ENCODE measurements at regions not wholly inside any gene's neighbourhood (a gene's known extent, or its start where the extent isn't known, plus 50 kb on each side); places are given as distances from the start of the nearest gene placed in this dataset.

DNA sequence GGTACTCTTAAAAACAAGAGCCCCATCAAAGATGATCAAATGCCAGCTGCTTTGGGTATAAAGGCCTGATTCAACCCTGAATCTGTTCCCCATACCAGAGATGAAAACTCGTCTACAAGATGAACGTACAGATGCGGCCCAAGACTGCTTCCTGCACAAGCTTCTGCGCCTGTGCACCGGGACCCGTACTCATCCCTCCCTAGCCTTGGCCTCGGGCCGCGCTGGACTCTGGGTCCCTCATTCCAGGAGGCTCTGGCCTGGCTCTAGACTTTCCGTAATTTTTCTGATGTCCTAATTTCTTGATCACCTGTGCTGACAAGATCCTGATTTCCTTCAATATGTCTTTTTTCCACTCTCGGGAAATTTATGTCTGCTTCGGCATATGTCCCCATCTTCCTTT lies 612.3 kb downstream of the BNC2 start:
- in situ Hi-C loops (cut with MboI; ENCODE audit: low pct_unique_long_range_greater_than_20kb in 2 of 9, low sequenced_read_pairs in 9 of 9, unreplicated experiment in 9 of 9), result no loop called here
- H3K4me3 ChIP-seq, result no peak overlapping the region
- H3K27ac ChIP-seq, result no peak overlapping the region
- no peak for ATAC-seq (replicated peaks in 6 of 8)
- WGBS, 10 experiments, result 86 to 100% (median 100%) methylated on average over 2 to 11 of the region's 12 CpGs; no CpG with 5 or more reads in 1 of the 10 experiments
- peaks cover 4% of the 10 kb centered on the region in 2 donors for H3K4me1 ChIP-seq (replicated peaks in 1 of 2)

GRCh38 chr9:16258708-16259107 lies 611.8 kb downstream of the BNC2 start:
- in situ Hi-C loops (cut with MboI; ENCODE audit: low pct_unique_long_range_greater_than_20kb in 2 of 9, low sequenced_read_pairs in 9 of 9, unreplicated experiment in 9 of 9), result no loop called here
- no peak for ATAC-seq (replicated peaks in 6 of 8)

DNA sequence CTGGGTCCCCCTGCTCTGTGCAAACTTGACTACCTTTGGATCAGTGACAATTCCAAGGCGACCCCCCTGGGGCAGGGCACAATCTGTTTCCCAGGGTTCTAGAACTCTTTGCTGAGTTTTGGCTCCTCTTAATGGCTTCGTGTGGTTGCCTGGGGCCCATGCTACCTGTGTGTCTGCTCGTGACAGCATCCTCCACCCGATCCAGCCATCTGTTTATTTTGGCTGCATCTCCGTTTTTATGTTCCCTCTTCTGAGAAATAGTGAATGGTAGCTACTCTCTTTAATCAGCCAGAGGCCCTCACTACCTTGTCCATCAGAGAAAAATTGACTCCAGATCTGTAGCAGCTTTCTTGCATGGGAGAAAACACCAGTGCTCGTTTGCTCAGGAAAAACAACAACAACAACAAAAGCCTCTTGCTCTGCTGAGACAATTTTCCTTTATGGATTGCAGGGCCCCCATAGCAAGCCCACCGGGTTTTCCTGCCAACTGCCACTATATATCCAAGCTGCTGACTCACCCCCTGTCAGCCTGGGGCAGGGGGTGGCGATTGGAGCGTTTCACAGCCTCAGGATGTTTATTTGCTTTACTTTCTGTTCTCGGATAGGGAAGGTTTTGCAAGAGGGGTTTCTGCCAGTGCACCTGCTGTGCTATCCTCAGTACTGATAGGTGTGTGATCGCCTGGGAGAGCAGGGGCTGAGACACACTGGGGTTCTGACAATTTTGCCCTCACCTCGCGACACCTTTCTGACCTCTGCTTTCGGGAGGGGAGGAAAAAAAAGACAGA lies 607.8 kb downstream of the BNC2 start:
- in situ Hi-C loops (cut with MboI; ENCODE audit: low pct_unique_long_range_greater_than_20kb in 2 of 9, low sequenced_read_pairs in 9 of 9, unreplicated experiment in 9 of 9), result no loop called here
- Histone ChIP-seq H3K4me1 (replicated peaks in 1 of 2) (peaks cover 0 to 4% of the 10 kb centered on the region in 2 donors), H3K4me3 (no peak overlapping the region), H3K27ac (no peak overlapping the region)
- peak in 3 of 8 experiments; percentile 20 to 69 (median 47) for ATAC-seq (replicated peaks in 6 of 8)
- WGBS, 10 experiments, result 47 to 86% (median 59%) methylated on average over 3 to 12 of the region's 14 CpGs; no CpG with 5 or more reads in 2 of the 10 experiments

More at GRCh38 chr9:16258708-16259107, 611.8 kb downstream of the BNC2 start:
- 85 to 100% (median 91%) methylated on average over 5 to 8 of the region's 8 CpGs for WGBS, 10 experiments
- Histone ChIP-seq H3K4me1 (replicated peaks in 1 of 2) (peaks cover 0 to 4% of the 10 kb centered on the region in 2 donors), H3K4me3 (no peak overlapping the region), H3K27ac (no peak overlapping the region)

- Histone ChIP-seq H3K27ac (no peak overlapping the region), H3K4me3 (no peak overlapping the region), H3K4me1 (replicated peaks in 1 of 2) (peaks cover 2 to 17% of the 10 kb centered on the region in 2 donors)
- 80 to 100% (median 88%) methylated on average over 1 to 4 of the region's 5 CpGs; no CpG with 5 or more reads in 4 of the 10 experiments for WGBS, 10 experiments
- peak in 4 of 8 experiments; percentile 22 to 68 (median 43) for ATAC-seq (replicated peaks in 6 of 8)
- in situ Hi-C loops (cut with MboI; ENCODE audit: low pct_unique_long_range_greater_than_20kb in 2 of 9, low sequenced_read_pairs in 9 of 9, unreplicated experiment in 9 of 9), result no loop called here
Observed at GRCh38 chr9:16265688-16266087, 604.8 kb downstream of the BNC2 start.

DNA sequence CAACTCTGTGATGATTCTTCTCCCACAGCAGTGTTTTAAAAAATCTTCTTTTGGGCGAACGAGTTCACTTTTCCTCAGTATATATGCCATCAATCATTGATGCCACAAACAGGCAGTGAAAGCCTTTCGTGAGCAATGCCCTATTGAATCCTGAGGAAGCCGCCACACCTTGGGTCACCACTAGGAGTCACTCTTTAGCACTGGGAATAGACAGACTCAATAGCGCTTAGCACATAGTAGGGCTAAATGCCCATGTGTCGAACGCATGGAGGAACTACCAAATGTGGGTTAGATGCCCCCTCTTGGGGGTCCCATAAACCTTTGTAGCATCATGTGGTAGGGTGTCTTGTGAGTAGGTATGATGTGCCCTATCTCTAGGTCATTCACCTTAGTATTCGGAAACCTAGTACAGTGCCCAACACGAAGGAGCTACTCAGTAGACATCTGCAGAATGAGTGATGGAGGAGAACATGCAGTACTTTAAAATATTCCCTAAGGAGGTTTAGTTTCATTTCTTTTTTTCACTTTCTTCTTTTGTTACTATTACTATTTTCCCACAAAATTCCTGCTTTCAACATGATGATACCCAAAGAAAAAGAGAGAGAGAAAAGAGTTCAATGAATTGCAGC lies 603.7 kb downstream of the BNC2 start:
- peaks cover 2 to 17% of the 10 kb centered on the region in 2 donors for H3K4me1 ChIP-seq (replicated peaks in 1 of 2)
- in situ Hi-C loops (cut with MboI; ENCODE audit: low pct_unique_long_range_greater_than_20kb in 2 of 9, low sequenced_read_pairs in 9 of 9, unreplicated experiment in 9 of 9), result no loop called here
- no peak overlapping the region for H3K27ac ChIP-seq
- no peak overlapping the region for H3K4me3 ChIP-seq
- no peak for ATAC-seq (replicated peaks in 6 of 8)
- 60 to 100% (median 89%) methylated on average over 1 to 8 of the region's 9 CpGs for WGBS, 10 experiments

GRCh38 chr9:16267281-16268066 lies 603.0 kb downstream of the BNC2 start:
- ATAC-seq (replicated peaks in 6 of 8), result peak in 6 of 8 experiments; percentile 23 to 88 (median 66)
- Histone ChIP-seq H3K4me3 (no peak overlapping the region), H3K27ac (no peak overlapping the region), H3K4me1 (replicated peaks in 1 of 2) (peaks cover 2 to 17% of the 10 kb centered on the region in 2 donors)
- 10 to 88% (median 60%) methylated on average over 1 to 10 of the region's 10 CpGs; no CpG with 5 or more reads in 1 of the 10 experiments for WGBS, 10 experiments
- in situ Hi-C loops (cut with MboI; ENCODE audit: low pct_unique_long_range_greater_than_20kb in 2 of 9, low sequenced_read_pairs in 9 of 9, unreplicated experiment in 9 of 9), result no loop called here

DNA sequence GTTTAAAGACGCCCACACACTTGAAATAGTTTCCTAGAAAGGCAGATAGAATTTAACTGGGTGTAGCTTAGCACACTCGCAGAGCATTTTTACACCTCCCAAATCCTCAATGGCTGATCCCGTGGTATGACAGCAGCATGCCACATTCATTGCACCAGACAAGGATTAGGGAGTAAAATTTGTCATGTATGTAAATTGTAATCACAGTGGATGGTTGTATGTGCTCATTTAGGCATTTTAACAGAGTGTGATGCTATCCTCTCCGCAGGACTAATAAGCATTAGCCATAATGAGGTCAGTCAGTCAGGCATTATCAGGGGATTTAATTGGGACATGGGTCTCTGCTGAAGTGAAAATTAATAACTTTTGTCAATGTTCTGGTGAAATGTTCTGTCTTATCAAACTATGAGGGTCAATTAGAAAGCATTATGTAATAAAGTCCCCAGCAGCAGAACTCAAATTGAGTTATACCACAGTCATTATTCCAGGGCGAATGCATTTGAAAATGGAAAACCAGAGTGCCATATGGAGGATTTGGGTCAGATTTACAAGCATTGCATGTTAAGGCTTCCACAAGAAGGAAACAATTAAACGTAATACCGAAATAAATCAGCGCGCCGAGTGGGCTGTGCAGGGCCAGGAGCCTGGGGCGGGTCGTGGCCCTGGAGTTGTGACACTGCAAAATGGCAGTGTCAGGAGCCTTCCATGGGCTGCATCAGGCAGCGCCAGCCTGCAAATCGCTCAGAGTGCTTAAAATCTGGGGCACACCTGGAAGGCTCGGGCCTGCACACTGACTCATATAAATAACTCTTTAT lies 602.2 kb downstream of the BNC2 start:
- in situ Hi-C loops (cut with MboI; ENCODE audit: low pct_unique_long_range_greater_than_20kb in 2 of 9, low sequenced_read_pairs in 9 of 9, unreplicated experiment in 9 of 9), result no loop called here
- H3K27ac ChIP-seq, result no peak overlapping the region
- no peak overlapping the region for H3K4me3 ChIP-seq
- H3K4me1 ChIP-seq (replicated peaks in 1 of 2), result peaks cover 2 to 13% of the 10 kb centered on the region in 2 donors
- 21 to 100% (median 84%) methylated on average over 1 to 13 of the region's 15 CpGs for WGBS, 10 experiments
- ATAC-seq (replicated peaks in 6 of 8), result peak in 6 of 8 experiments; percentile 32 to 86 (median 57)

GRCh38 chr9:16271967-16272366 lies 598.5 kb downstream of the BNC2 start:
- in situ Hi-C loops (cut with MboI; ENCODE audit: low pct_unique_long_range_greater_than_20kb in 2 of 9, low sequenced_read_pairs in 9 of 9, unreplicated experiment in 9 of 9), result no loop called here
- no peak for ATAC-seq (replicated peaks in 6 of 8)
- WGBS, 10 experiments, result 49 to 100% (median 80%) methylated on average over 1 to 9 of the region's 9 CpGs
- H3K4me1 ChIP-seq (replicated peaks in 1 of 2), result peaks cover 3 to 21% of the 10 kb centered on the region in 2 donors
- H3K4me3 ChIP-seq, result no peak overlapping the region
- H3K27ac ChIP-seq, result no peak overlapping the region

GRCh38 chr9:16272776-16273175 lies 597.7 kb downstream of the BNC2 start:
- in situ Hi-C loops (cut with MboI; ENCODE audit: low pct_unique_long_range_greater_than_20kb in 2 of 9, low sequenced_read_pairs in 9 of 9, unreplicated experiment in 9 of 9), result no loop called here
- no peak overlapping the region for H3K27ac ChIP-seq
- WGBS, 10 experiments, result 76 to 100% (median 90%) methylated on average over 3 to 8 of the region's 8 CpGs; no CpG with 5 or more reads in 2 of the 10 experiments
- peaks cover 8 to 29% of the 10 kb centered on the region in 2 donors for H3K4me1 ChIP-seq (replicated peaks in 1 of 2)
- H3K4me3 ChIP-seq, result no peak overlapping the region
- ATAC-seq (replicated peaks in 6 of 8), result no peak

DNA sequence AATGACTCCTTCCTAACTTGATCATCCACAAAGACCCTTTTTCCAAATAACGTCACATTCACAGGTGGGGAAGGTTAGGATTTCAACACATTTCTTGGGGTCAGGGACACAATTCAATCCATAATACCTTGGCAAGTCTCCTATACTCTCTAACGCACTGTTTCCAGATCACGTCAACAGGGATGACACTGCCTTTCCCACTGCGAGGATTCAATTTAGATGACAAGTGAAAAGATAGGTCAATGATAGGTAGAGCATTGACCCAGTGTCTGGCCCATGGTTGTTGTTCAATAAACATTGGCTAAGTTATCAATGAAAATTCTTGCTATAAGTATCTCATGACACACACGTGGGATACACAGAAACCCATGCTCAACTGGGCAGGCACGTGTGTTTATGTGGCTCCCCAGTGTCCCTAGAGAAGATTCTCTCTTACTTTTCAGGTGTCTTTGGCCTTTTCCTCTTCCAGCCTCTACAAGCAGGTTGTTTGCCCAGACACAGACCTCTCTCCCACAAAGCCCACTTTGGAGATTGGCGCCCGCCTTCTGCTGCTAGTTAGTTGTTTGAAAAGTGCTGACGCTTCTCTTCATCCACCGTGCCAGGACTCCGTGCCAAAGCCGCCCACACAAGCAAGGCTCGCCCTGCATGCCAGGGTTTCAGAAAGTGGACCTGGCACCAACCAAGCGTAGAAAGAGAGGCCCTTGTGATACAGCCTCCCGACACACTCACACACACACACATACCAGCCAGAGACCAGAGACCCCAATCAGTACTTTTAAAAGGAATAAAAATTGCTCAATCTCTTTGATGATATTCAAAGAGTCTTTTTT lies 594.5 kb downstream of the BNC2 start:
- H3K27ac ChIP-seq, result no peak overlapping the region
- in situ Hi-C loops (cut with MboI; ENCODE audit: low pct_unique_long_range_greater_than_20kb in 2 of 9, low sequenced_read_pairs in 9 of 9, unreplicated experiment in 9 of 9), result no loop called here
- peaks cover 14 to 26% of the 10 kb centered on the region in 2 donors for H3K4me1 ChIP-seq (replicated peaks in 1 of 2)
- no peak overlapping the region for H3K4me3 ChIP-seq
- WGBS, 10 experiments, result 76 to 100% (median 99%) methylated on average over 1 to 10 of the region's 15 CpGs; no CpG with 5 or more reads in 1 of the 10 experiments
- no peak for ATAC-seq (replicated peaks in 6 of 8)

DNA sequence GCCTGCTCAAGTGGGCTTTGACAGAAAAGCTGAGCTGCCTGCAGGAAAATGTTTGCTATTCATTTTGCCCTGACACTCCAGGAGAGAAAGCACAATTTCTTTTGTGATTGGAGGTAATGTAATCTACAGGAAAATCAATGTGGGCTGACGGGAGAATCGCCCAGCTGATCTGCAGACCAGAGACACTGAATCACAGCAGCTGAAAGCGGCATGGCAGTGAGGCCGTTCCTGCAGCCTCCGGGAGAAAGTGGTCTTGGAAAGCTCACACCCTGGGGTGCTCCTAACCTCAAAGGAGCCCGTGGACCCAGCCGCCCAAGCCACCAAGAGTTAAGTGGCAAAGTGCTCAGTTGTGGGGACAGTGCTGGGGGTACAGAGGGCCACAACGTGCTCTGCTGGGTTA lies 593.6 kb downstream of the BNC2 start:
- no peak overlapping the region for H3K27ac ChIP-seq
- in situ Hi-C loops (cut with MboI; ENCODE audit: low pct_unique_long_range_greater_than_20kb in 2 of 9, low sequenced_read_pairs in 9 of 9, unreplicated experiment in 9 of 9), result no loop called here
- ATAC-seq (replicated peaks in 6 of 8), result peak in 2 of 8 experiments; percentile 39 to 49
- no peak overlapping the region for H3K4me3 ChIP-seq
- H3K4me1 ChIP-seq (replicated peaks in 1 of 2), result peaks cover 14 to 26% of the 10 kb centered on the region in 2 donors
- whole genome bisulfite sequencing, 10 experiments, result 80 to 100% (median 86%) methylated on average over 1 to 8 of the region's 8 CpGs; no CpG with 5 or more reads in 5 of the 10 experiments

Data from motor neuron (in vitro differentiated cells).